H1 (cell line): ENCODE measurements at regions not wholly inside any gene's neighbourhood (a gene's known extent, or its start where the extent isn't known, plus 50 kb on each side); places are given as distances from the start of the nearest gene placed in this dataset.

Source experiments
- CTCF ChIA-PET: fragments of 300-600 bp; sonication (Branson Sonifier 250); formaldehyde crosslinking; loops from one replicate; lab custom pipeline; 2021; ENCODE audit not compliant: partially characterized antibody; lab: Charles Lee
- POLR2A ChIA-PET: fragments of 300-600 bp; sonication (Branson Sonifier 250); formaldehyde crosslinking; loops from one replicate; lab custom pipeline; 2021; ENCODE audit warnings: inconsistent platforms; ENCODE audit not compliant: partially characterized antibody; lab: Charles Lee
- DNase-seq, 2 experiments: peaks; one replicate each; pipeline versions ENCODE4 v3.0.0 to v3.0.0-alpha.2; 2010 to 2022; ENCODE audit warnings: low spot score in 2 of 2, low read depth in 1 of 2, mixed read lengths in 1 of 2
- FAIRE-seq: peaks from 2 replicates; lab custom pipeline; 2011; peaks lifted over from hg19 to GRCh38; lab: Jason Lieb, UNC
- H2AFZ ChIP-seq: 2 replicates; pipeline ENCODE4 v1.8.1; 2012; ENCODE audit warnings: low read length, inconsistent platforms
- H2AK5ac ChIP-seq: 2 replicates; pipeline ENCODE4 v1.6.1; 2013; ENCODE audit warnings: low read depth, low read length
- H2BK120ac ChIP-seq: replicated peaks from 2 replicates; pipeline ENCODE3; 2013; ENCODE audit warnings: low read depth, low read length, inconsistent platforms
- H2BK12ac ChIP-seq: 2 replicates; pipeline ENCODE4 v1.6.1; 2013; ENCODE audit warnings: low read depth, low read length
- H2BK15ac ChIP-seq: 2 replicates; pipeline ENCODE4 v1.6.1; 2013; ENCODE audit warnings: low read length
- H2BK20ac ChIP-seq: 2 replicates; pipeline ENCODE4 v1.6.1; 2013; ENCODE audit warnings: low read length
- H2BK5ac ChIP-seq: 2 replicates; pipeline ENCODE4 v1.6.1; 2013; ENCODE audit warnings: low read depth, low read length
- H3K14ac ChIP-seq: 2 replicates; pipeline ENCODE4 v1.6.1; 2013; ENCODE audit warnings: inconsistent platforms; ENCODE audit not compliant: insufficient read length
- H3K18ac ChIP-seq: 2 replicates; pipeline ENCODE4 v1.6.1; 2013; ENCODE audit warnings: low read length; ENCODE audit errors: extremely low read depth
- H3K23ac ChIP-seq: 2 replicates; pipeline ENCODE4 v1.6.1; 2013; ENCODE audit warnings: inconsistent platforms; ENCODE audit not compliant: insufficient read length
- H3K23me2 ChIP-seq: 2 replicates; pipeline ENCODE4 v1.6.1; 2013; ENCODE audit warnings: low read depth, low read length
- H3K27ac ChIP-seq: 2 replicates; pipeline ENCODE4 v1.6.1; 2011; ENCODE audit warnings: low read depth, low read length, inconsistent platforms
- H3K27me3 ChIP-seq, 4 experiments: replicated peaks in 1 of 4; 1 replicate in 1 of 4; 2 replicates in 3 of 4; pipeline versions ENCODE4 v1.6.1 to v1.8.1; 2011 to 2013; ENCODE audit warnings: low read length in 3 of 4, mild to moderate bottlenecking in 3 of 4, inconsistent platforms in 2 of 4, mixed read lengths in 2 of 4, moderate library complexity in 1 of 4; ENCODE audit not compliant: control insufficient read depth in 3 of 4, insufficient read depth in 3 of 4; ENCODE audit errors: extremely low read depth in 1 of 4
- H3K36me3 ChIP-seq, 4 experiments: 2 replicates each; pipeline versions ENCODE4 v1.6.1 to v1.8.1; 2011 to 2013; ENCODE audit warnings: mild to moderate bottlenecking in 4 of 4, low read length in 3 of 4, moderate library complexity in 2 of 4, control low read depth in 1 of 4, inconsistent platforms in 1 of 4; ENCODE audit not compliant: insufficient read depth in 4 of 4, control insufficient read depth in 2 of 4
- H3K4ac ChIP-seq: replicated peaks from 2 replicates; pipeline ENCODE3; 2013; ENCODE audit warnings: low read length, low read depth, mixed read lengths, inconsistent platforms; ENCODE audit not compliant: insufficient read length
- H3K4me1 ChIP-seq, 4 experiments: replicated peaks in 1 of 4; 1 replicate in 1 of 4; 2 replicates in 3 of 4; pipeline versions ENCODE4 v1.6.1 to v1.8.1; 2011 to 2013; ENCODE audit warnings: low read length in 3 of 4, inconsistent platforms in 2 of 4, mixed read lengths in 1 of 4; ENCODE audit not compliant: insufficient read depth in 4 of 4, control insufficient read depth in 3 of 4
- H3K4me2 ChIP-seq, 2 experiments: 2 replicates each; pipeline versions ENCODE4 v1.6.1 to v1.8.1; 2011 to 2013; ENCODE audit warnings: low read depth in 2 of 2, low read length in 2 of 2, control low read depth in 1 of 2, inconsistent platforms in 1 of 2, mild to moderate bottlenecking in 1 of 2; ENCODE audit not compliant: insufficient read depth in 1 of 2
- H3K4me3 ChIP-seq, 4 experiments: fragments of 200-600, 300-600 bp in 1 of 4; sonication (generic), shearing (Covaris generic), sonication (Bioruptor Twin) in 1 of 4; 2 replicates each; pipeline versions ENCODE4 v1.5.1 to v1.8.1; 2011 to 2016; ENCODE audit warnings: low read length in 4 of 4, low read depth in 3 of 4, control low read depth in 2 of 4, inconsistent platforms in 2 of 4, mild to moderate bottlenecking in 2 of 4, mixed read lengths in 1 of 4, moderate library complexity in 1 of 4; ENCODE audit not compliant: insufficient read depth in 2 of 4; ENCODE audit errors: extremely low read depth in 1 of 4
- H3K56ac ChIP-seq: replicated peaks from 2 replicates; pipeline ENCODE3; 2013; ENCODE audit warnings: low read depth, mild to moderate bottlenecking, mixed read lengths, low read length, inconsistent platforms; ENCODE audit not compliant: insufficient read length
- H3K79me1 ChIP-seq: 2 replicates; pipeline ENCODE4 v1.6.1; 2013; ENCODE audit warnings: low read depth, low read length, control low read depth
- H3K79me2 ChIP-seq, 2 experiments: 2 replicates each; pipeline versions ENCODE4 v1.6.1 to v1.8.1; 2012 to 2013; ENCODE audit warnings: low read length in 2 of 2, mild to moderate bottlenecking in 2 of 2, inconsistent platforms in 1 of 2; ENCODE audit not compliant: insufficient read depth in 2 of 2, control insufficient read depth in 1 of 2
- H3K9ac ChIP-seq, 4 experiments: replicated peaks in 1 of 4; 1 replicate in 1 of 4; 2 replicates in 3 of 4; pipeline versions ENCODE4 v1.6.1 to v1.8.1; 2011 to 2013; ENCODE audit warnings: low read depth in 3 of 4, low read length in 3 of 4, control low read depth in 2 of 4, mild to moderate bottlenecking in 2 of 4, moderate library complexity in 2 of 4, inconsistent platforms in 1 of 4; ENCODE audit errors: extremely low read depth in 1 of 4
- H3K9me3 ChIP-seq, 2 experiments: 2 replicates each; pipeline versions ENCODE4 v1.6.1 to v1.8.1; 2012 to 2013; ENCODE audit warnings: mild to moderate bottlenecking in 2 of 2, moderate library complexity in 2 of 2, control low read depth in 1 of 2, inconsistent platforms in 1 of 2, low read depth in 1 of 2, low read length in 1 of 2, mixed read lengths in 1 of 2; ENCODE audit not compliant: insufficient read depth in 2 of 2
- H4K20me1 ChIP-seq, 2 experiments: replicated peaks in 1 of 2; 2 replicates each; pipeline versions ENCODE3 to v1.8.1; 2011 to 2013; ENCODE audit warnings: inconsistent platforms in 2 of 2, low read length in 2 of 2, mild to moderate bottlenecking in 1 of 2; ENCODE audit not compliant: insufficient read depth in 2 of 2, control insufficient read depth in 1 of 2
- H4K5ac ChIP-seq: 2 replicates; pipeline ENCODE4 v1.6.1; 2013; ENCODE audit warnings: low read length, low read depth, mixed read lengths, inconsistent platforms; ENCODE audit not compliant: insufficient read length
- H4K8ac ChIP-seq: 2 replicates; pipeline ENCODE4 v1.8.0; 2013; ENCODE audit warnings: mild to moderate bottlenecking, moderate library complexity, low read length, inconsistent platforms; ENCODE audit not compliant: insufficient read depth; ENCODE audit errors: extremely low read depth
- H4K91ac ChIP-seq: replicated peaks from 2 replicates; pipeline ENCODE3; 2013; ENCODE audit warnings: low read length, mixed read lengths, inconsistent platforms; ENCODE audit not compliant: insufficient read length
- BCL11A ChIP-seq, 2 experiments: IDR thresholded peaks; one replicate each; pipeline ENCODE4 v1.6.1; 2011; ENCODE audit warnings: low read depth in 2 of 2, low read length in 2 of 2, mild to moderate bottlenecking in 2 of 2
- EP300 ChIP-seq, 2 experiments: IDR thresholded peaks; 1 replicate in 1 of 2; 2 replicates in 1 of 2; pipeline ENCODE4 v1.6.1; 2011 to 2012; ENCODE audit warnings: low read depth in 2 of 2, low read length in 2 of 2, mild to moderate bottlenecking in 2 of 2, borderline replicate concordance in 1 of 2, inconsistent platforms in 1 of 2, moderate library complexity in 1 of 2
- JUN ChIP-seq: IDR thresholded peaks from 2 replicates; pipeline ENCODE4 v1.6.1; 2011; ENCODE audit warnings: low read depth, mild to moderate bottlenecking, improper control_type of control experiment, low read length
- WGBS, 2 experiments: shearing (Covaris generic) in 1 of 2; methylation state at CpG; one replicate each; pipeline versions ENCODE4 v1.1.6 to v1.1.7; 2013 to 2015; ENCODE audit warnings: low lambda C conversion rate in 2 of 2, mixed read lengths in 2 of 2, inconsistent platforms in 1 of 2, low coverage in 1 of 2, missing lambda C conversion rate in 1 of 2; ENCODE audit not compliant: insufficient replicate concordance in 2 of 2, insufficient coverage in 1 of 2, insufficient read length in 1 of 2; ENCODE audit errors: extremely low coverage in 1 of 2, missing lambda C conversion rate in 1 of 2; 5-methylcytosine and 5-hydroxymethylcytosine counted together

DNA sequence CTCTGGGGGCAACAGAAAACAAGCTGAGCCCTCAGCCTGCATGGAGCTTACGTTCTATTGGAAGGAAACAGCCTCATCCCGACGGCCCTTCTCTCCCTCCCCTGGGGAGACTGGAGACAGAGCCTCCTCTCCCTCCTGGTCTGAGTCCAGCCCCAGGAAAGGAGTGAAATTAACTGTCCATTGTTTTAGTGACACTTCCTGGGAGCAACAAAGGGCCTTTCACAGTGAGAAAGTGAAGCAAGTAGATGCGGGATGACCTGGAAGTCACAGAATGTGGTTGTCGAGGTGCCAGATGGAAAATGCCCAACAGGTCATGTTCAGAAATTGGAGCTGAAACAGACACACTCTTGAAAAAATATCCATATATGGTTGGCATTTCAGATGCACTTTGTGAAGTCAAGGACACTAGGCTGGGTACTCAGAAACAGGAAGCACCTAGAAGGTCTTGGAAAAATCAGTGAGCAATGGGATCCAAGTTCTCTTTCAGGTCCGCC is 77.8 kb downstream of the TFAP2C start:
- Histone ChIP-seq H2AK5ac (no peak overlapping the region), H2BK20ac (peak overlapping the region; percentile 57; the same call in 1 of the 2 replicates), H4K91ac (no peak overlapping the region), H4K5ac (no peak overlapping the region), H3K9me3 (no peaks in the 10 kb centered on the region), H2AFZ (no peak overlapping the region), H3K79me1 (no peaks in the 10 kb centered on the region), H4K8ac (no peak overlapping the region), H3K36me3 (no peaks in the 10 kb centered on the region), H2BK12ac (no peak overlapping the region; the same call in 1 of the 2 replicates), H2BK120ac (no peak overlapping the region), H3K14ac (no peak overlapping the region), H3K23ac (no peak overlapping the region), H3K4me3 (no peak overlapping the region), H4K20me1 (no peaks in the 10 kb centered on the region), H3K23me2 (no peaks in the 10 kb centered on the region; the same call in 1 of the 2 replicates), H3K27ac (no peak overlapping the region), H3K4me1 (peaks cover 0 to 4% (median under 1%) of the 10 kb centered on the region in 4 experiments; a peak in 4 of 7 replicates), H2BK5ac (no peak overlapping the region), H3K9ac (no peak overlapping the region), H3K79me2 (no peaks in the 10 kb centered on the region), H3K18ac (no peak overlapping the region), H3K4ac (no peak overlapping the region), H3K4me2 (no peak overlapping the region), H2BK15ac (no peak overlapping the region), H3K56ac (no peak overlapping the region), H3K27me3 (no peaks in the 10 kb centered on the region; a peak in 3 of 7 replicates)
- no peak for TF ChIP-seq BCL11A (IDR thresholded peaks at IDR 0.05; ENCODE audit: low read depth in 2 of 2, low read length in 2 of 2)
- TF ChIP-seq JUN: no peak
- TF ChIP-seq EP300 (IDR thresholded peaks at IDR 0.05; ENCODE audit: borderline replicate concordance in 1 of 2, low read depth in 2 of 2, low read length in 2 of 2): no peak
- ChIA-PET CTCF (interaction anchor here (0.5 to 1.5 kb wide), 2 partner anchors 22 to 38 kb away, joined by 3 read pairs; no protein-coding TSS in a partner anchor), POLR2A (interaction anchor here (1.0 kb wide), 1 partner anchor 71 kb away, joined by 3 read pairs; no protein-coding TSS in a partner anchor)
- WGBS, 2 experiments: 82% methylated on average over 5 of the region's 6 CpGs; no CpG with 5 or more reads in 1 of the 2 experiments
- DNase-seq (no peak), FAIRE-seq (no peak)
